HL-60/S4 treated with phorbol 12-myristate 13-acetate at 8.2 ng/mL for 4 days and 3 days (cell line): ENCODE measurements at regions not wholly inside any gene's neighbourhood (a gene's known extent, or its start where the extent isn't known, plus 50 kb on each side); places are given as distances from the start of the nearest gene placed in this dataset.

Experiments
- in situ Hi-C: fragments of 300-500 bp; cut with MboI; formaldehyde crosslinking; loops from 2 replicates; pipeline ENCODE4 v1.15.0; 2022; ENCODE audit warnings: low sequenced_read_pairs

DNA sequence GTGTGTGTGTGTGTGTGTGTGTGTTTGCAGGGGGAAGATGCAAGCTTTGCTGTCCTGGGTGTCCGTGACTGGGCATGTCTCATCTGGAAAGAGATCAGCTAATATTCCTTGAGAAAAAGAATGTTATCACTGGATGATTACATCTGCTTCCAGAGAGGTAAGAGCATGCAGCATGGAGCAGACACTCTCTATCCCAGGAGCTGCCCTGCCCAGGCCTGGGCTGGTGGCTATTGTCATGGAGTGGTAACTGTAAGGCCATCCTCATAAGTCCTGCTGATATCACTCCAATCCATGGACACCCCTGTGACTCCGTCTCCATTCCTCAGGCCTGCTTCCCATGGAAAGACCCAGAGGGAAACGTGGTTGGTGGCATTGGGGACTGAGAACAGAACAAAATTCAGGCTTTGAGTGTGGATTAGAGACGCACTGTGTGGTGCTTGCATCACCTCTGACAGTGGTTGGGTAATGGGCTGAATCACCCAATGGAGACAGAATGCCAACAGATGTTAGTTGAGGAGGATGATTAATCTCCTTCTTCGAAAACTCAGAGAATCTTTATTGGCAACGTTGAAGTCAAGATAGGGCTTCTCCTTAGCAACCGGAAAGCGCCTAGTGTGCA, 52.0 kb upstream of the KCNIP1 start:
- in situ Hi-C loops: no loop called here

DNA sequence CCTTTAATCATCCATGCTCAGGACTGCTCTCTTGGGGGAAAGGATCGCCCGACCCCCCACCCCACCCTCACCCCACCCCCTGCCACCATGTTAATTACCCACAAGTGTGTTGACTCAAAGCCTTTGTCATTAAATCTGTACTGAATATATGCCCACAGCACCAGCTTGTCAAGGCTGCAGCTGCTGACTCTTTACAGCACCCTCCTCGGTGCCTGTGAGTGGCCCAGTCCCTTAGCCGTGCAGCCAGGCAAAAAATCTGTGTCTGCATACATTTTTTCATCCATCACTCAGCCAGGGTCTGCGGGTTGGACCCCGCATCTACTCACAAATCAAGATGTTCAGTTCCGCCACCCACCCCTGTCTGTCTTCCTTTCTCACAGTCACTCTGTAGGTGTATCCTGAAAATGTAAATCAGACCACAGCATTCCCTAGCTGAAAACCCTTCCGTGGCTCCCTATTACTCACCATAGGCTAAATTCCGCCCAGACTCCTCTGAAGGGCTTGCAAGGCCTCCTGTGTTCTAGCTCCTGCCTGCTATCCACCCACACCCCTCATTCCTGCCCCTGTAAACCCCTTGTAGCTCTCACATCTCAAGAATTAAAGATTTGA, 53.7 kb upstream of the KCNIP1 start:
- in situ Hi-C loops: no loop called here

DNA sequence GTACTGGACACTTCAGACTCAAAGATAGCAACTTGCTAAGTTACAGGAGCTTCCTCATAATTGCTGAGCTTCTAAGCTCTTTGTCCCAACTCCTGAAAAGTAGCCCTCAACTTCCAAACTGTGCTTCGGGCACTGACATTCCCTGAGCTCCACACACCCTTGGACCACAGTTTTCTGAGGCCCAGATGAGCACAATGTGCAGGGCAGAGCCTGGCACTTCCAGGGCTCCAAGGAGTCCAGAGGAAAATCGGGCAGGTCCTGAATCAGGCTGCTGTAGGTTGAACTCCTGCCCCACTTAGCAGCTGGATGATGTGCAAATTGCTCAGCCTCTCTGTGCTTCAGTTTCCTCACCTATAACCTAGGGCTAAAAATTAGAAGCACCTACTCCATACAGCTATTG, 54.6 kb upstream of the KCNIP1 start:
- in situ Hi-C loops: no loop called here

DNA sequence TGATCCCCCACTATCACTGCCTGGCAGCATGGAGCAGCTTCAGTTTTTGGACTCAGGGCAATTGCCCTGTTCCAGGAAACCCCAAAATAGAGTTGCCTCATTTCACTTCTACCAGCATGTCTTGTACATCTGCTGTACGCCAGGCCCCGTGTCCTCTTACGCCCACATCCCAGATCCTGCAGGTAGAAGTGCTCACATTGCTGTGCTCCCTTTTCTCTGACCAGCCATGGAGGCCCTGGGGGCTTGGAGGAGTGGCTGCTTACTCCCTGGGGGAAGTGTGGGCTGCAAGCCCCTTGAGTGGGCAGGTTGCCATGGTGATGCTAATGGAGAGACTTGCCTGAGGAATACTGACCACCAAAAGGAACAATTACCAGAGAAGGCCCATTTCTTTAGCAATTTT, 55.6 kb upstream of the KCNIP1 start:
- in situ Hi-C loops: no loop called here

DNA sequence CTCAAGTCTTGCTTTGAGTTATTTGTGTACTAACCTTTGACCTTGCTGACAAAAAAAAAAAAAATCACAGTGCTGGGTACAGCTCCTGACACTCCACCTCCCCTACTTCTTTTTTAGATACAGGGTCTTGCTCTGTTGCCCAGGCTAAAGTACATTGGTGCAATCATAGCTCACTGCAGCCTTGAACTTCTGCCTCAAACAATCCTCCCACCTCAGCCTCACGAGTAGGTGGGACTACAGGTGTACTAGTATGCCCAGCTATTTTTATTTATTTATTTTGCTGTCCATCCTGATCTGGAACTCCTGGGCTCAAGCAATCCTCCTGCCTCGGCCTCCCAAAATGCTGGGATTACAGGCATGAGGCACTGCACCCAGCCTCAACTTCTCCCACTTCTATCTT, 57.2 kb upstream of the KCNMB1 start:
- in situ Hi-C loops: no loop called here

DNA sequence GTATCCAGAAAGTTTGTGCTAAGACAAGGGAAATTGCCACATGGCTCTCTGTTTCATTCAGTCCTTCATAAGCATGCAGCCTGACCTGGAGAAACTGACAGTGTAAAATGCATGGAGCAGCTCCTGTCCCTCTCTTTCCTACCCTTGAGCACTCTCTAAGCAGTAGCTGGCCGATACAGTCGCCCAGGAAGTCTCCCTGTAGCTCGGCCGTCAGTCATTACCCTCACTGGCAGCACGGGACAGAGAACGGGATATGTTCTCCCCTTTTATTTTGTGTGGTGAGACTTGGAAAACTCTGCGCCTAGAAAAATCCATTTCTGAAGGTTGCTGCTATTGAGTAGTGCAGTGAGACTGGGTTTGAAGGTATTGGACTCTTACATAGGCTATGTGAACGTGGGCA, 56.8 kb upstream of the KCNMB1 start:
- in situ Hi-C loops: no loop called here

DNA sequence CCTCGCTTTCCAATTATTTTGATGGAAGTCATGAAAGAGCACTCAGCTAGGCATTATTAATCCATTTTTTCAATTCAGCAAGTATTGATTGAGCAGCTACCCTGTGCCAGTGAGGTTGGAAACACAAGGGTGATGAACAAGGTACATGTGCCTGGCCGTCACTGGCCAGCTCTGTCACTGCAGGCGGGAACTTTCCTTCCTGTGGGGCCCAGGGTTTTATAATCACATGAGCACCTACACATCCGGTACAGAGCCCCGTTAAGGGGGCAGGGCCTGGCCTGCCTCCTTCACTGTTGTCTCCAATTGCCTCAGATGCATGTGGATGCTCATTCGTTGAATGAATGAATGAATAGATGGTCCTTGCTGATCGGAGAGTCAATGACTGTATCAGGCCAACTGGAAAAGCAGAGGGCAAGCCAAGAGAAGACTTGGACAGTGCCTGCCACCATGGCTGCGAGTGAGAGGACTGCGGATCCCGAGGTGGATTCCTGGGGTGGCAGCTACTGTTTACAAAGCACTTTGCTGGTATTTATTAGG, 55.9 kb upstream of the KCNMB1 start:
- in situ Hi-C loops: loop anchor here (5.0 kb wide), 1 partner anchor 177 kb away; no protein-coding TSS in a partner anchor

DNA sequence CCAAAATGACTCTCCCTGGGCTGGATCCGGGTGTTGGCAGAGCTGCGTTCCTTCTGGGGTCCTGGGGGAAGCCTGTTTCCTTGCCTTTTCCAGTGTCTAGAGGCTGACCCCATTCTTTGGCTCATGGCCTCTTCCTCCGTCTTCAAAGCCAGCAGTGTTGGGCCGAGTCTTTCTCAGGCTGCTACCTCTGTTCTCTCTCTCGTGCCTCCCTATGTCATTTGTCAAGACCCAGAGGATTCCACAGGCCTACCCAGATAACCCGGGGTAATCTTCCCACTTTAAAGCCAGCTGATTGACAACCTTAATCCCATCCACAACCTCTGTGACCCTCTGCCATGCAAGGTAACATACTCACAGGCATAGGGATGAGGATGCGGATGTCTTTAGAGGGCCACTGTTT, 55.0 kb upstream of the KCNMB1 start:
- in situ Hi-C loops: loop anchor here (5.0 kb wide), 1 partner anchor 178 kb away; no protein-coding TSS in a partner anchor

DNA sequence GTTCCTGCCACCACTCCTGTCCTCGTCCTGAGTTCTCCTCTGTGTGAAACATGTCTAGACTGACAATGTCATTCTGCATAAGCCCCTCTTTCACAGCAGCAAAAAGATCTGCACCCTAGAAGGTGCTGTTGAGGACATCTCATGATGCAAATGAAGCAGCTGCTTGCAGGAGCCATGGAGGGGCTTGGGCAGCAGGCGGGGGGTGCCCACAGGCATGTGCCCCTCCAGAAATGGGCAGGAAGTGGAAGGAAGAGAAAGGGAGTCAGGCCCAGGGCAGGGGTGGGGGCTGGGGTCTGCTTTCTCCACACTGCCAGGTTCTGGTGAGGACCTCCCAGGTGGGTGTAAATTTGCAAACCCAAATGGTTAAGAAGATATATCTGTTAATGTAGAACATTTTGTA, 54.5 kb upstream of the KCNMB1 start:
- in situ Hi-C loops: loop anchor here (5.0 kb wide), 1 partner anchor 179 kb away; no protein-coding TSS in a partner anchor

DNA sequence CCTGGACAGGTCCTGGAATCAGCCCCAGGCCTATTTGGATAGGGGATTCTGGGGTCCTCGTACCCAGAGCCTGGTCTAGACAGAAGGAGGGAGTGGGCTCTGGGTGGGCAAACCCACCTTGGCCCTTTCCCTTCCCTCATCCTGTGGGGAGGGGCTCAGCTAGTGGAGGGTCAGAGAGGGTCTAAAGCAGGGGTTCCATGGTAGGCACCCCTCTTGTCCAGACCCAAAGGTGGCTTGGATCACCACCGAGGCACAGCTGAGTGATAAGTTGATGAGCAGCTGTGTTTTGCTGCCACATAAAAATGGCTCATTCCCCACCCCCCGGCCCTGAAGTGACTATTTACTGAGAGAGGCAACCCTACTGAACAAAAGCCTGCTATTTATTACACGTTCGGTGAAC, 53.8 kb upstream of the KCNMB1 start:
- in situ Hi-C loops: loop anchor here (5.0 kb wide), 1 partner anchor 179 kb away; no protein-coding TSS in a partner anchor

DNA sequence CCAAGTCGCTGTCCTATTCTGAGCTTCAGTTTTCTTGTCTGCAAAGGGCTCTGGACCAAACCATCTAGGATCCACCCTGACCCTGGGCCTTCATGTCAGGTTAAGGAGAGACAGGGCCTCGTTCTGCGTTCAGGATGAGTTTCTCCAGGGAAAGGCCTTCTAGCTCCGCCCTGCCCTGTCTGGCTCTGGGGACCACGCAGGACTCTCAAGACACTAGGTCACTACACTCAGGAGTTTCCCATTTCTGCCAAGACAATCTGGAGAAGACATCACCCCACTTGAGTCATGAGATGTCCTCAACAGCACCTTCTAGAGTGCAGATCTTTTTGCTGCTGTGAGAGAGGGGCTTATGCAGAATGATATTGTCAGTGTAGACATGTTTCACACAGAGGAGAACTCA, 53.2 kb upstream of the KCNMB1 start:
- in situ Hi-C loops: loop anchor here (5.0 kb wide), 1 partner anchor 180 kb away; no protein-coding TSS in a partner anchor

DNA sequence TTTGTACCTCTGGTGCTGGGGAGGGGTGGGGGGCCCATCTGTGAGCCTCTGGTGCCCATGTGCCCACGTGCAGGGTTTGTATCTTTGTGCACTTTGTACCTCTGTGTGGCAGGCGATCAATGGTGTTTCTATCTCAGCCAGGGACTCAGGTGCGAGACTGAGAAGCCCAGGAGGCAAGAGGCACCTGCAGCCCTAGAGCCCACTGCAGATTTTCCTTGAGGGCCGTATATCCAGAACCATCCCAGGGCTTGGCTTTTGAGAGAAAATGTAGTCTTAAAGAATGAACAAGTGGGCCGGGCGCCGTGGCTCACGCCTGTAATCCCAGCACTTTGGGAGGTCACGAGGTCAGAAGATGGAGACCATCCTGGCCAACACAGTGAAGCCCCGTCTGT, 52.2 kb upstream of the KCNMB1 start:
- in situ Hi-C loops: loop anchor here (5.0 kb wide), 1 partner anchor 181 kb away; no protein-coding TSS in a partner anchor

DNA sequence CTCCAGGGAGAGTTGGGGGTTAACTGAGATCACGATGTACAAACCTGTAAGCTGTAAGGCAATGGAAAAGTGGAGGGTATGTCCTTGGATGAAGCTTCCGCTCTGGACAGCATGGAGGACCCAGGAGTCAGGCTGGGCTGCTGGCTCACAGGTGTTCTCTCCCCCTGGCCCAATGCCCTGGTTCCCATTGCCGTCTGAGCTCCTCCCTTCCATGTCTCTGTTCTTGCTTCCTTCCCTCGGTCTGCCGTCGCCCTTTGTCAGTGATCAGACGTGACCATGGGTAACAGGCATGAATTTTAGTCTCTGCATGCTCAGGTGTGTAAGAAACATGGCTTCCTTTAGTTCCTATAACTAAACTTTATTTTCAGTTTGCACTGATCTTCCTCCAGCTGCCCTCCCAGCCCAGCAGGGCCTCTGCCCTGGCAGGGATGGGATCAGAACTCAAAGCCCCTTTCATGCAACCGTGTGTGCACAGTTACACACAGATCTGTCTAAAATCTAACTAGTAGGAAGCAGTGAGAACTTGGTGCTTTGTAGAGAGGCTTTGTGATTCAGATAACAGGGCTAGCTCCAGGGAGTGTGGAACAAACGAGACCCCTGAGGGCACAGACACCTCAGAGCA, 51.7 kb upstream of the KCNMB1 start:
- in situ Hi-C loops: loop anchor here (5.0 kb wide), 1 partner anchor 181 kb away; no protein-coding TSS in a partner anchor

DNA sequence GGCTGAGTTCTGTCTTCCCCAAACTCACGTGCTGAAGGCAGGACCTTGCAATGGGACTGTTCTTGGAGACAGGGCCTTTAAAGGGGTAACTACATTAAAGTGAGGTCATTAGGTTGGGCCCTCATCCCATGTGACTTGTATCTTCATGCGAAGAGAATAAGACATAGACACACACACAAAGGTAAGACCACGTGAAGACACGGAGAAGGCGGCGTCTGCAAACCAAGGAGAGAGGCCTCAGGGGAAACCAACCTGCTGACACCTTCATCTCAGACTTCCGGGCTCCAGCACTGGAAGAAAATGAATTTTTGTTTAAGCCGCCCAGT, 50.7 kb upstream of the KCNMB1 start:
- in situ Hi-C loops: loop anchor here (5.0 kb wide), 1 partner anchor 182 kb away; no protein-coding TSS in a partner anchor

DNA sequence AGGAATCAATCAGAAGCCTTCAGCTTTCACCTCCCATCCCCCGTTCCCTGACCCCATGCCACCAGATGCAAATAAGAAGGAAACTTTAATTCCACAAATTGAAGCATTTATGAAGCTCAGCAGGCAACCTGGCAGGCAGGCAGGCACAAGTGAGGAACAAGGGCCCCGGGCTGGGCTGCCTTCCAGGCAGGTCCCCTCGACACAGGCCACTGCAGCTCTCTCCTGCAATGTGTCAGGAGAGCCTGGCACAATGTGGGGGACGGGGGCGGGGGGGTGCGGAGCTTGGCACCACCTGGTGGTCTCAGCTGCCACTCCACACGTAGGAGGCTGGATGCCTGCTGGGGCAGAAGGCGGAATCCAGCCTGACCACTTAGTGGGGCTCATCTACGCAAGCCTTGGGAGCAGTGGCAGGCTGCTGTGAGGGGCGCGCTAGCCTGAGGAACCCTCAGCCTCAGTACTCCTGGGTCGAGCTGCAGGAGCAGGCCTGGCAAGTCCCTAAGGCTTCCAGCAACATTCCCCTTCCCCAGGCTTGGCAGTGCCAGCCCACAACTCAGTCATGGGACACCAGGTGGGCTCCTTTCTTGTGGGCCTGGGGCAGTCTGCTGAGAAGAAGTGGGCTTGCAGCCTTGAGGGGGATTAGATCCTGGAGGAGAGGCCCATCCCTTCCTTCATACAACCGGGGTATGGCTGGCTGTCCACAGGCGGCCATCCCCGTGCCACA, 50.2 kb upstream of the KCNMB1 start:
- in situ Hi-C loops: no loop called here
